H9 (cell line): ENCODE measurements at regions not wholly inside any gene's neighbourhood (a gene's known extent, or its start where the extent isn't known, plus 50 kb on each side); places are given as distances from the start of the nearest gene placed in this dataset.
"Not testable (repeated sequence)": the region's sequence is repeated elsewhere in the genome, so short reads cannot be mapped to it uniquely, and the experiment has no call there.

Source experiments
- DNase-seq: peaks from one replicate; pipeline ENCODE4 v3.0.0-alpha.2; 2017
- H2AFZ ChIP-seq: one replicate; pipeline ENCODE4 v1.6.1; 2013; ENCODE audit warnings: mild to moderate bottlenecking, low read length, control low read depth, moderate library complexity
- H2AK5ac ChIP-seq: 2 replicates; pipeline ENCODE4 v1.6.1; 2013; ENCODE audit warnings: low read length, control low read depth, mixed read lengths; ENCODE audit not compliant: insufficient read length
- H2BK120ac ChIP-seq: one replicate; pipeline ENCODE4 v1.6.1; 2013; ENCODE audit warnings: low read depth, mild to moderate bottlenecking, low read length, control low read depth, inconsistent platforms; ENCODE audit not compliant: poor library complexity, severe bottlenecking
- H2BK12ac ChIP-seq: 2 replicates; pipeline ENCODE4 v1.6.1; 2013; ENCODE audit warnings: low read length, control low read depth, mixed read lengths, low read depth; ENCODE audit not compliant: insufficient read length
- H2BK15ac ChIP-seq: 2 replicates; pipeline ENCODE4 v1.6.1; 2013; ENCODE audit warnings: low read depth, low read length, control low read depth
- H2BK20ac ChIP-seq: one replicate; pipeline ENCODE4 v1.6.1; 2013; ENCODE audit warnings: low read depth, mild to moderate bottlenecking, low read length, control low read depth, inconsistent platforms; ENCODE audit not compliant: poor library complexity, severe bottlenecking
- H2BK5ac ChIP-seq: 2 replicates; pipeline ENCODE4 v1.6.1; 2013; ENCODE audit warnings: low read length, control low read depth, mixed read lengths; ENCODE audit not compliant: insufficient read length
- H3K14ac ChIP-seq: 2 replicates; pipeline ENCODE4 v1.6.1; 2013; ENCODE audit warnings: low read length, control low read depth; ENCODE audit not compliant: insufficient read depth
- H3K18ac ChIP-seq: 2 replicates; pipeline ENCODE4 v1.6.1; 2013; ENCODE audit warnings: low read depth, mild to moderate bottlenecking, mixed read lengths, low read length, control low read depth; ENCODE audit not compliant: insufficient read length
- H3K23ac ChIP-seq: 2 replicates; pipeline ENCODE4 v1.6.1; 2013; ENCODE audit warnings: low read length, control low read depth, mixed read lengths, low read depth; ENCODE audit not compliant: insufficient read length
- H3K23me2 ChIP-seq: 2 replicates; pipeline ENCODE4 v1.6.1; 2013; ENCODE audit warnings: low read depth, mild to moderate bottlenecking, mixed read lengths, low read length, control low read depth; ENCODE audit not compliant: insufficient read length, poor library complexity, severe bottlenecking
- H3K27ac ChIP-seq: 2 replicates; pipeline ENCODE4 v1.5.1; 2013; ENCODE audit warnings: low read length, control low read depth, mixed read lengths, low read depth; ENCODE audit not compliant: insufficient read length
- H3K27me3 ChIP-seq: 2 replicates; pipeline ENCODE4 v1.6.1; 2013; ENCODE audit warnings: low read length, control low read depth, inconsistent platforms; ENCODE audit not compliant: insufficient read depth
- H3K4ac ChIP-seq: 2 replicates; pipeline ENCODE4 v1.6.1; 2013; ENCODE audit warnings: low read depth, mild to moderate bottlenecking, control low read depth, inconsistent platforms, low read length, moderate library complexity
- H3K4me1 ChIP-seq: 2 replicates; pipeline ENCODE4 v1.6.1; 2013; ENCODE audit warnings: low read length, control low read depth, inconsistent platforms; ENCODE audit not compliant: insufficient read depth
- H3K4me2 ChIP-seq: 2 replicates; pipeline ENCODE4 v1.6.1; 2013; ENCODE audit warnings: low read length, control low read depth, mixed read lengths; ENCODE audit not compliant: insufficient read length, insufficient read depth
- H3K56ac ChIP-seq: 2 replicates; pipeline ENCODE4 v1.6.1; 2013; ENCODE audit warnings: low read depth, mild to moderate bottlenecking, mixed read lengths, low read length, control low read depth; ENCODE audit not compliant: insufficient read length
- H3K79me1 ChIP-seq: 2 replicates; pipeline ENCODE4 v1.6.1; 2013; ENCODE audit warnings: low read depth, mild to moderate bottlenecking, moderate library complexity, low read length, control low read depth, inconsistent platforms; ENCODE audit not compliant: insufficient read depth, poor library complexity, severe bottlenecking
- H3K79me2 ChIP-seq: 2 replicates; pipeline ENCODE4 v1.6.1; 2013; ENCODE audit warnings: low read length, control low read depth, inconsistent platforms; ENCODE audit not compliant: insufficient read depth
- H3K9ac ChIP-seq: 2 replicates; pipeline ENCODE4 v1.6.1; 2013; ENCODE audit warnings: low read length, control low read depth, mixed read lengths; ENCODE audit not compliant: insufficient read length; ENCODE audit errors: extremely low read depth
- H3K9me3 ChIP-seq: one replicate; pipeline ENCODE4 v1.6.1; 2013; ENCODE audit warnings: low read depth, low read length, inconsistent platforms; ENCODE audit not compliant: control insufficient read depth
- H3T11ph ChIP-seq: one replicate; pipeline ENCODE4 v1.6.1; 2013; ENCODE audit warnings: mild to moderate bottlenecking, low read length, control low read depth, inconsistent platforms
- H4K20me1 ChIP-seq: one replicate; pipeline ENCODE4 v1.6.1; 2013; ENCODE audit not compliant: control insufficient read depth, insufficient read length, insufficient read depth
- H4K5ac ChIP-seq: 2 replicates; pipeline ENCODE4 v1.6.1; 2013; ENCODE audit warnings: low read depth, mild to moderate bottlenecking, mixed read lengths, low read length, control low read depth; ENCODE audit not compliant: insufficient read length
- H4K8ac ChIP-seq: replicated peaks from 2 replicates; pipeline ENCODE4 v1.6.1; 2013; ENCODE audit warnings: low read length, control low read depth, mixed read lengths, low read depth; ENCODE audit not compliant: insufficient read length
- H4K91ac ChIP-seq: 2 replicates; pipeline ENCODE4 v1.6.1; 2013; ENCODE audit warnings: low read depth, mild to moderate bottlenecking, moderate library complexity, mixed read lengths, low read length, control low read depth; ENCODE audit not compliant: insufficient read length
- H3K27ac Mint-ChIP-seq, 3 experiments: 2 replicates in 2 of 3; 3 replicates in 1 of 3; pipeline ENCODE4 v1.8.0; 2020 to 2021; ENCODE audit warnings: mixed read lengths in 3 of 3, mild to moderate bottlenecking in 1 of 3, moderate library complexity in 1 of 3
- H3K27me3 Mint-ChIP-seq: 2 replicates; pipeline ENCODE4 v1.8.0; 2021; ENCODE audit warnings: low read depth, mild to moderate bottlenecking, moderate library complexity, mixed read lengths
- H3K36me3 Mint-ChIP-seq, 3 experiments: 2 replicates in 2 of 3; 3 replicates in 1 of 3; pipeline ENCODE4 v1.8.0; 2020 to 2021; ENCODE audit warnings: low read depth in 3 of 3, mixed read lengths in 3 of 3; ENCODE audit not compliant: insufficient read depth in 1 of 3
- H3K4me1 Mint-ChIP-seq, 2 experiments: 2 replicates each; pipeline ENCODE4 v1.8.0; 2020; ENCODE audit warnings: mixed read lengths in 2 of 2
- H3K4me3 Mint-ChIP-seq, 2 experiments: 2 replicates in 1 of 2; 3 replicates in 1 of 2; pipeline ENCODE4 v1.8.0; 2020 to 2021; ENCODE audit warnings: mild to moderate bottlenecking in 2 of 2, mixed read lengths in 2 of 2, moderate library complexity in 1 of 2
- H3K9me3 Mint-ChIP-seq, 2 experiments: 2 replicates in 1 of 2; 3 replicates in 1 of 2; pipeline ENCODE4 v1.8.0; 2020; ENCODE audit warnings: mild to moderate bottlenecking in 2 of 2, mixed read lengths in 2 of 2, moderate library complexity in 1 of 2
- CTCF ChIP-seq: fragments of 200-600 bp; sonication (generic); conservative IDR thresholded peaks from 3 replicates; pipeline ENCODE4 v1.8.0; 2021; ENCODE audit warnings: antibody characterized with exemption, mild to moderate bottlenecking
- WGBS: extraction: QIAGEN DNeasy Blood & Tissue Kit; methylation state at CpG from one replicate; pipeline ENCODE4 v1.1.7; 2013; ENCODE audit warnings: missing lambda C conversion rate, low lambda C conversion rate, mixed read lengths; ENCODE audit not compliant: insufficient read length; ENCODE audit errors: extremely low coverage; 5-methylcytosine and 5-hydroxymethylcytosine counted together

GRCh38 chr7:130856866-130857265, 122.9 kb upstream of the KLF14 start:
- DNase-seq: no peak
- H3K27ac Mint-ChIP-seq: no peak overlapping the region
- no peak for TF ChIP-seq CTCF
- H3K27me3 ChIP-seq: no peaks in the 10 kb centered on the region
- H3K36me3 Mint-ChIP-seq: peaks cover 16 to 34% (median 16%) of the 10 kb centered on the region in 3 experiments
- no peak overlapping the region for H3K23ac ChIP-seq
- H3K79me2 ChIP-seq: no peaks in the 10 kb centered on the region
- no peak overlapping the region for H2AFZ ChIP-seq
- no peaks in the 10 kb centered on the region for H3K79me1 ChIP-seq
- no peaks in the 10 kb centered on the region for H4K20me1 ChIP-seq
- no peaks in the 10 kb centered on the region for H3K23me2 ChIP-seq
- no peak overlapping the region for H2BK15ac ChIP-seq
- no peak overlapping the region for H3K14ac ChIP-seq
- no peak overlapping the region for H3K27ac ChIP-seq
- H3K4me1 ChIP-seq: no peaks in the 10 kb centered on the region
- no peak overlapping the region for H3K4me2 ChIP-seq
- H2BK20ac ChIP-seq: no peak overlapping the region
- no peak overlapping the region for H4K8ac ChIP-seq
- H4K91ac ChIP-seq: no peak overlapping the region
- no peak overlapping the region for H3K4ac ChIP-seq
- no peak overlapping the region for H2BK12ac ChIP-seq
- H2BK5ac ChIP-seq: no peak overlapping the region
- no peak overlapping the region for H3T11ph ChIP-seq
- no peak overlapping the region for H3K9ac ChIP-seq
- peaks cover 42 to 49% of the 10 kb centered on the region in 2 experiments for H3K9me3 Mint-ChIP-seq
- H3K9me3 ChIP-seq: no peaks in the 10 kb centered on the region
- H4K5ac ChIP-seq: no peak overlapping the region
- H3K4me1 Mint-ChIP-seq: no peaks in the 10 kb centered on the region
- no peak overlapping the region for H3K18ac ChIP-seq
- H3K56ac ChIP-seq: no peak overlapping the region
- no peak overlapping the region for H2AK5ac ChIP-seq
- no peak overlapping the region for H2BK120ac ChIP-seq
- no peaks in the 10 kb centered on the region; the same call in none of the 2 replicates for H3K27me3 Mint-ChIP-seq
- no peak overlapping the region for H3K4me3 Mint-ChIP-seq

GRCh38 chr7:130860832-130861231, 126.8 kb upstream of the KLF14 start:
- not testable (repeated sequence) for H3K27me3 Mint-ChIP-seq, H2BK12ac ChIP-seq, H3K9ac ChIP-seq, H4K8ac ChIP-seq, H2BK20ac ChIP-seq, H4K5ac ChIP-seq, H3K56ac ChIP-seq, H3K4ac ChIP-seq, H4K20me1 ChIP-seq, H4K91ac ChIP-seq, H3K4me2 ChIP-seq, H3K23ac ChIP-seq, H3K23me2 ChIP-seq, H3K27ac ChIP-seq, H3T11ph ChIP-seq, H2AK5ac ChIP-seq, H3K14ac ChIP-seq, H3K9me3 ChIP-seq, H2AFZ ChIP-seq, H3K4me3 Mint-ChIP-seq, H2BK15ac ChIP-seq, H3K79me1 ChIP-seq, H3K4me1 Mint-ChIP-seq, H3K27ac Mint-ChIP-seq, H2BK5ac ChIP-seq, H3K79me2 ChIP-seq, H2BK120ac ChIP-seq, H3K4me1 ChIP-seq, H3K18ac ChIP-seq, DNase-seq, H3K27me3 ChIP-seq
- no CpG with 5 or more reads among the region's 2 CpGs for WGBS
- H3K9me3 Mint-ChIP-seq: peaks cover 47 to 53% of the 10 kb centered on the region in 2 experiments
- H3K36me3 Mint-ChIP-seq: peaks cover 17 to 34% (median 18%) of the 10 kb centered on the region in 3 experiments
